CD4-positive, alpha-beta T cell treated with Interleukin-1 beta for 1 hour (primary cell): ENCODE measurements at regions not wholly inside any gene's neighbourhood (a gene's known extent, or its start where the extent isn't known, plus 50 kb on each side); places are given as distances from the start of the nearest gene placed in this dataset.

Experiments
- DNase-seq, 2 donors: peaks; one replicate each; pipeline ENCODE4 v3.0.0-alpha.2; 2020 to 2022

DNA sequence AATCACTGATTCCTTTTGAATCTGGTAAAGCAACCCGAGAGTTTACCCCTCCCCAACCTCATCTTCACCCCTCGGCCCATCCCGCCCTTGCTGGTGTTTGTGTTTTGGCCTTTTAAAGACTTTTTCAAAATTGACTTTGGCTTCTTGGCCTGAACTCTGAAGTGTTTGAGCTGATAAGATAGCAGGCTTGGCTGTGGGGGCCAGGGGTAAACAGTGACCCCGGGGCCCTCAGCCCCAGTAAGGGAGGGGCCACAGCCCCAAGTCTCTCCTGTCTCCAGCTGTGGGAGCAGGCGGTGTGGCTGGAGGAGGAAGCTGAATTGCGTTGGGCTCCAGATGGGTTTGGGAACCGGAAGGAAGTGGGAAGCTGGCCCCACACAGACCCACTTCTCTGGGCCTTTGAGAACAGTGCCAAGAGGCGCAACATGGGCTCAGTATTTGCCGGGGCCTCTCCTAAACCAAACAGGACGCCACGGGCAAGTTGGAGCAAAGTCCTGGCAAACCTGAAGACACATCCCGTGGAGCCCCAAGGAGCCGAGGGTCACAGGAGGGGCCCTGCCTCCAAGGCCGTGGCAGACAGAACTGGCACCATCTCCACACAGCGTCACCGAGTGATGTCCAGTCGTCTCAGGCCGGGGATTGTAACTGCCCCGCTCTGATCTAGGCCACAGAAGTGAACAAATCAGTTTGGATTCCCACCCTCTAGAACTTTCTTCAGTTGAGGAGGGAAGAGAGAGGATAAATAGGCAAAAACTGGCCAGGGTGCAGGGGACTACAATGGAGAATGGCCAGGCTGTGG lies 54.3 kb upstream of the PTPN1 start:
- no peak for DNase-seq

DNA sequence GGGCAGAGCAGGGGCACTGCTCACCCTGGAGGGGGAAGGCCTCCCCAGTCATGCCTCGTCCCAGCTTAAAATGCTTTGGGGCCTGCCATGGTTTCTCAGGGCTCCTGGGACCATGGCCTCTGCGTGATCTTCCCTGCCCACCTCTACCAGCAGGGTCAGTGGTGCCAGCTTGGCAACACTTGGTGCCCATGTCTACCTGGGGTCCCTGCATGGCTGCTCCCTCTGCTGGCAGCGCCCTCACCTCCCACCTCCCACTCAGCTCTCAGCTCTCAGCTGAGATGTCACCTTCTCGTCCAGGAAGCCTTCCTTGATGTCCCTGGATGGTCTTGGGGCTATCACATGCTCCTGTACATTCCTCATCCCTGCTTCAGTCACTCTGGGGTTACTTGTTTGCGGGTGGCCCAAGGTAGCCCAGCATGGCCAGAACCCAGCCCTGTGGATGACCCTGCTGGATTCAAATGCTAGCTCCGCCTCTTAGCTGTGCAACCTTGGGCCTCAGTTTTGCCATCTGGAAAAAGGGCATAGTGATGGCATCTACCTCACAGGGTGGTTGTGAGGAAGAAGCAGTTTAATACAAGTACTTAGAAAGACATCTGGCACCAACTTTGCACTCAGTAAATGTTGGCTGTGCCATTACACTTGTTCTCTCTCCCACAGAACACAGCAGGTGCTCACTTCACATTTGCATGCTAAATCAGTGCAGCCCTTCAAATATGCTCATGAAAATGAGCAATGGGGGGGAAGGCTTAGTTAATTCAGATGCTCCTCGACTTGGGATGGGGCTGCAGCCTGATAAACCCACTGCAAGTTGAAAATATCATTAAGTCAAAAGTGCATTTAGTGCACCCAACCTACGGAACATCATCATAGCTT lies 53.5 kb upstream of the PTPN1 start:
- no peak for DNase-seq

- no peak for DNase-seq
These were observed 50.9 kb upstream of the PTPN1 start for GRCh38 chr20:50459124-50459918.

- DNase-seq = no peak
These were observed 50.0 kb upstream of the PTPN1 start for GRCh38 chr20:50460115-50460607.
